ENCODE measurements at regions not wholly inside any gene's neighbourhood (a gene's known extent, or its start where the extent isn't known, plus 50 kb on each side); places are given as distances from the start of the nearest gene placed in this dataset.
A peak's percentile ranks its signal among the peaks of the same experiment; 100 is the strongest.

- H3K4me3 ChIP-seq (ENCODE audit: low read length): no peak overlapping the region
- DNase-seq (ENCODE audit: low read depth): no peak
- TF ChIP-seq CTCF (conservative IDR thresholded peaks at IDR 0.05; ENCODE audit: low read depth, low read length): no peak
These were observed 1526.9 kb upstream of the ACVR2A start for GRCh38 chr2:146317959-146318358.

- peak; percentile 27 for TF ChIP-seq CTCF (conservative IDR thresholded peaks at IDR 0.05; ENCODE audit: low read depth, low read length)
- H3K4me3 ChIP-seq (ENCODE audit: low read length): no peak overlapping the region
- no peak for DNase-seq (ENCODE audit: low read depth)
These were observed 1531.9 kb upstream of the ACVR2A start for GRCh38 chr2:146312899-146313298.

- H3K4me3 ChIP-seq (ENCODE audit: low read length): no peak overlapping the region
- no peak for DNase-seq (ENCODE audit: low read depth)
- TF ChIP-seq CTCF (conservative IDR thresholded peaks at IDR 0.05; ENCODE audit: low read depth, low read length): no peak
These were observed 1539.7 kb upstream of the ACVR2A start for GRCh38 chr2:146305164-146305563.

- DNase-seq (ENCODE audit: low read depth): no peak
- no peak overlapping the region for H3K4me3 ChIP-seq (ENCODE audit: low read length)
- no peak for TF ChIP-seq CTCF (conservative IDR thresholded peaks at IDR 0.05; ENCODE audit: low read depth, low read length)
These were observed 1543.5 kb upstream of the ACVR2A start for GRCh38 chr2:146301287-146301686.

GRCh38 chr2:146295080-146295670, 1549.7 kb upstream of the ACVR2A start:
- H3K4me3 ChIP-seq (ENCODE audit: low read length): no peak overlapping the region
- no peak for DNase-seq (ENCODE audit: low read depth)
- no peak for TF ChIP-seq CTCF (conservative IDR thresholded peaks at IDR 0.05; ENCODE audit: low read depth, low read length)

GRCh38 chr2:146287281-146287680, 1557.5 kb upstream of the ACVR2A start:
- no peak overlapping the region for H3K4me3 ChIP-seq (ENCODE audit: low read length)
- no peak for TF ChIP-seq CTCF (conservative IDR thresholded peaks at IDR 0.05; ENCODE audit: low read depth, low read length)
- DNase-seq (ENCODE audit: low read depth): no peak

- H3K4me3 ChIP-seq (ENCODE audit: low read length): no peak overlapping the region
- no peak for TF ChIP-seq CTCF (conservative IDR thresholded peaks at IDR 0.05; ENCODE audit: low read depth, low read length)
- no peak for DNase-seq (ENCODE audit: low read depth)
These were observed 1565.9 kb upstream of the ACVR2A start for GRCh38 chr2:146278881-146279280.
